ENCODE measurements at regions not wholly inside any gene's neighbourhood (a gene's known extent, or its start where the extent isn't known, plus 50 kb on each side); places are given as distances from the start of the nearest gene placed in this dataset.
"Not testable (repeated sequence)": the region's sequence is repeated elsewhere in the genome, so short reads cannot be mapped to it uniquely, and the experiment has no call there.

DNA sequence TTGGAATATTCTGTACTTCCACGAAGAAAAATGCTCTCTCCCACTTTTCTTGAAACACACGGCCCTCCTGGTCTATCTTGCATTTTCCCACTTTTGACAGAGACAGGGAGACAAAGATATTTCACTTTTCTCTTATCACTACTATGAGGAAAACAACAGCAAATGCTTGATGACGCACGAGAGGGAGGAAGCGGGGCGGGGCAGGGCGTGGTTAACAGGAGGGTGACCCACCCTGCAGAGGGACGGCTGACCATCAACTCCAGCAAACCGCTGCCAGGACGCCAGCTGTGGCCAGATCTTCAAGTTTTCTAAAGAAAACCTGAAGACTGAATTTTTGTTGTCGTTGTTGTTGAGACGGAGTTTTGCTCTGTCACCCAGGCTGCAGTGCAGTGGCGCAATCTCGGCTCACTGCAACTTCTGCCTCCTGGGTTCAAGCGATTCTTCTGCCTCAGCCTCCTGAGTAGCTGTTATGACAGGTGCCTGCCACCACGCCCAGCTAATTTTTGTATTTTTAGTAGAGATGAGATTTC, 63.8 kb downstream of the NSUN5 start:
- H3K9me3 Mint-ChIP-seq; H3K4me1 Mint-ChIP-seq; H3K4me3 Mint-ChIP-seq; H3K27me3 Mint-ChIP-seq; DNase-seq; H3K27ac Mint-ChIP-seq; H3K36me3 Mint-ChIP-seq; ATAC-seq (ENCODE audit: low read depth in 2 of 2): not testable (repeated sequence)

DNA sequence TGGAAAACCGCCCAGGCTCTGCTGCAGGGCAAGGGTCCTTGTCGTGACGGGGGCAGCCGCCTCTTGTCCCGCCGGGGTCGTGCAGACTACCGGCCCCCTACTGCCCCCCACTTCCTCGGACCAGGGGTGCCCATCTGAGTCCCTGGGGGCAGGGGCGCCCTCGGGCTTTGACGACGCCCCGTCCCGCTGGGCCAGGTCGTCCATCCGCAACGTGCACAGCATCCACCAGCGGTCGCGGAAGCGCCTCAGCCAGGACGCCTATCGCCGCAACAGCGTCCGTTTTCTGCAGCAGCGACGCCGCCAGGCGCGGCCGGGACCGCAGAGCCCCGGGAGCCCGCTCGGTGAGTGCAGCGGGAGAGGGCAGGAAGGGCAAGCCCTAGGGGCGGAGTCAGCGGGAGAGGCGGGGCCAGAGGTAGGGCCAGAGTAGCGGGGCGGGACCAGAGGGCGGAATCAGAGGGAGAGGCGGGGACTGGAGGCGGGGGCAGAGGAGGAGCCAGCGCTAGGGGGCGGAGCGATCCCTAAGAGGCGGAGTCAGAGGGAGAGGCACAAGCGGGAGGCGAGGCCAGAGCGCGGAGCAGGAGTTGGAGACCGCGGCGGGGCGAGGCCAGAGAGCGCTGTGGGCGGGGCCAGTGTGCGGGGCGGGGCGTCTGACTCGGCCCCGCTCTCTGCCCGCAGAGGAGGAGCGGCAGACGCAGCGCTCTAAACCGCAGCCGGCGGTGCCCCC, 73.5 kb downstream of the NSUN5 start:
- H3K4me1 Mint-ChIP-seq, H3K36me3 Mint-ChIP-seq, H3K4me3 Mint-ChIP-seq, H3K27ac Mint-ChIP-seq, H3K9me3 Mint-ChIP-seq, H3K27me3 Mint-ChIP-seq: not testable (repeated sequence)
- ATAC-seq (ENCODE audit: low read depth in 2 of 2) (peak; percentile 84 to 88), DNase-seq (peak; percentile 94)

DNA sequence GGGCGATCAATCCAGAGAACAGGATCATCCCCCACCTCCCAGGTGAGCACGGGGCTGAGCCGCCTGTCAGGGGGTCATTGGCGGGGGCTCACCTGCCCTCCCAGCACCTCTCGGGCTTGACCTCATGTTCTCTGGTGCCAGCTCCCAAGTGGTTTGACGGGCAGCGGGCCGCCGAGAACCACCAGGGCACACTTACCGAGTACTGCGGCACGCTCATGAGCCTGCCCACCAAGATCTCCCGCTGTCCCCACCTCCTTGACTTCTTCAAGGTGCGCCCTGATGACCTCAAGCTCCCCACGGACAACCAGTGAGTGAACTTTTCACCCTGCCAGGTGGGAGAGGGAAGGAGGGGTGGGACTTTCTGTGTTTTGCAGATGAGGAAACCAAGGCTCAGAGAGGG, 82.9 kb downstream of the NSUN5 start:
- H3K4me1 Mint-ChIP-seq; DNase-seq; H3K9me3 Mint-ChIP-seq; ATAC-seq (ENCODE audit: low read depth in 2 of 2); H3K36me3 Mint-ChIP-seq; H3K4me3 Mint-ChIP-seq; H3K27me3 Mint-ChIP-seq: not testable (repeated sequence)
- H3K27ac Mint-ChIP-seq = peak overlapping the region in 1 of 6 donors; percentile 24

DNA sequence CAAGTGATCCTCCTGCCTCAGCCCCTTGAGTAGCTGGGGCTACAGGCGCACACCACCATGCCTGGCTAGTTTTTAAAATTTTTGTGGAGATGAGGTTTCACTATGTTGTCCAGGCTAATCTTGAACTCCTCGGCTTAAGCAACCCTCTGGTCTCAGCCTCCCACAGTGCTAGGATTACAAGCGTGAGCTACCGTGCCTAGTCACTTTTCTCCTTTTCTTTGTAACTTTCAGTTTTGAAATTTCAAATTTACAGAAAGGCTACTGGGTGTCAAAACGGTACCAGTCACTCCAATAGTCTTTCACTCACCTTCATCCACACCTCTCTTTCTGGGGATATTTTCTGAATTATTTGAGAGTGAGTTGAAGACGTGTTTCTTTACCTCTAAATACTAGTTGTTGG, 86.9 kb downstream of the NSUN5 start:
- not testable (repeated sequence) for H3K4me1 Mint-ChIP-seq; H3K9me3 Mint-ChIP-seq; H3K27ac Mint-ChIP-seq; ATAC-seq (ENCODE audit: low read depth in 2 of 2); H3K27me3 Mint-ChIP-seq; H3K4me3 Mint-ChIP-seq; DNase-seq; H3K36me3 Mint-ChIP-seq

DNA sequence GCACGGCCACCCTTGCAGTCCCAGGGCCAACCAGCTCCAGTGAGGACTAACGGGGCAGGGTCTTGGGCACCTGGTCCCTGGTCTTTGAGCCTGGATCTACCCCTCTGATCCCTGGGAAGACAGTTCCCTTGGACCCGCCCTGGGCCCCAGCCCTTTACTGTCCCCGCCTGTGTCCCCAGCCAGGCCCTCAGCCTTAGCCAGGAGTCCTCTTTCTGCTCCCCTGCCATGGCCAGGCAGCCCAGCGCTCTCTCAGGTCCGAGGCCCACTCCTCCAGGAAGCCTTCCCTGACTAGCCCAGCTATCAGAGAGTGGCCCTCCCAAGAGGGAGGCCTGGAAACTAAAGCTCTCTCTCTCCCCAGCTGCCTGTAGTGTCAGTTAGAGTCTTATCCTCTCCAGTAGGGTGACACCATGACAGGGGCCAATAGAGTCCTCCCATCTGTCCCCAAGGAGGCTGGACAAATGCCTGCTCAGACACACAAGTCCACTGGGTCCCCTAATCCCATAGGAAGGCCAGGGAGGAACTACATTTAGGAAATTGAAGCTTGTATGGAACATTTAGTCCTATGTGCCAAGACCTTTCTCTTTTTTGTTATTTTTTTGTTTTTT, 87.8 kb downstream of the NSUN5 start:
- DNase-seq, H3K27me3 Mint-ChIP-seq, H3K9me3 Mint-ChIP-seq, H3K27ac Mint-ChIP-seq, H3K36me3 Mint-ChIP-seq, H3K4me3 Mint-ChIP-seq, H3K4me1 Mint-ChIP-seq: not testable (repeated sequence)
- ATAC-seq (ENCODE audit: low read depth in 2 of 2) = peak; percentile 20 to 32

DNA sequence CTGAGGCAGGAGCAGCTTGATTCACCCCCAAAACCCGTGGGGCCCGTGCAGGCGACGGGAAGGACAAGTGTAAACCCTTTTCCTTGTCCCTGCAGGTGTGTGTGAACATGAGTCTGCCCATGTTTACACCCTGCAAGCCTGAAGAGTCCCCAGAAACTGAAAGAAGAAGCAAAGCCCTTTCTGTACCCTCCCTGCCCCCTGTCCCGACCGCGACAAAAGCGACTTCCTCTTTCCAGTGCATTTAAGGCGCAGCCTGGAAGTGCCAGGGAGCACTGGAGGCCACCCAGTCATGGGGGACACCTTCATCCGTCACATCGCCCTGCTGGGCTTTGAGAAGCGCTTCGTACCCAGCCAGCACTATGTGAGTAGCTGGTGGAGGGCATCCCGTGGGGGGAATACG, 88.3 kb downstream of the NSUN5 start:
- H3K36me3 Mint-ChIP-seq, H3K4me1 Mint-ChIP-seq, H3K9me3 Mint-ChIP-seq, H3K4me3 Mint-ChIP-seq, DNase-seq, H3K27me3 Mint-ChIP-seq, H3K27ac Mint-ChIP-seq: not testable (repeated sequence)
- ATAC-seq (ENCODE audit: low read depth in 2 of 2) = peak; percentile 96

DNA sequence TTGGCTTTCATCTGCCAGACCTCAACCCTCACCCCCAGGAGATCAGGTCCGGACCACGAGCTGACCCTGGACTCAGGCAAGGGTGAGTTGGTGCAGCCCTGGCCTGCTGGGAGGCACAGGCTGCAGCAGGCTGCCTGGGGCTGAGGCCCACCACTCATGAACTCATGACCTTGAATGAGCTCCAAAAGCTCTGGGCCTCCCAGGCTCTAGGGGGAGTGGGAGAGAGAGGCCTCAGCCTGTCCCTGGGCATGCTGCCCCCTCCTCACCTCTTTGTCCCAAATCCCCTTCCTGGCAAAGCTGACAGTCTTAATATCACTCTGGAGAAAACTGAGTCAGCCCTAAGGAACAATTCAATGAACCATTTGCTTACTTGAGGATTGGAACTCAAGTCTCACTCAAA, 89.8 kb downstream of the NSUN5 start:
- H3K27me3 Mint-ChIP-seq; H3K27ac Mint-ChIP-seq; H3K4me3 Mint-ChIP-seq; H3K9me3 Mint-ChIP-seq; DNase-seq; H3K36me3 Mint-ChIP-seq; H3K4me1 Mint-ChIP-seq; ATAC-seq (ENCODE audit: low read depth in 2 of 2): not testable (repeated sequence)

DNA sequence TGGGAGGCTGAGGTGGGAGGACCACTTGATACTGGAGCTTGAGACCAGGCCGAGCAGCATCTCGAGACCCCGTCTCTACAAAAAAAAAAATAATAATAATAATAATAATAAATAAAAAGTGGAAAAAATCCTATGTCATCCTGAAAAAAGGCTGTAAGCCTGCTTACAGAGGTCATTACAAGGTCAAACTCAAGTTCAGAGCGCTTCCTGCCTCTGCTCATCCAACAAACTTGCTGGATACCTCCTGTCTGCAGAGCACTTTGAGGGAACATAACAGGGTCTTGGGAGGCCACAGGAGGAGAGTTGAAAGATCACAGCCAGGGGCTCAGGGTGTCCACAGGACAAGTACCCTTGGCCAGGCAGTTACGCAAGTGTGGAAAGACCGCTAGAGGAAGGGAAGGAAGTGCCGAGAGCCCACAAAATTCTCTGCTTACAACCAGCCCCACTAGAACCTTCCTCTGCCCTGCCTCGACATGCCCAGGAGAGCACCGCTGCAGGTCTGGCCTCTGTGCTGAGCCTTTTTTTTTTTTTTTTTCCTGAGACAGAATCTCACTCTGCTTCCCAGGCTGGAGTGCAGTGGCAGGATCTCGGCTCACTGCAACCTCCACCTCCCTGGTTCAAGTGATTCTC, 92.5 kb downstream of the NSUN5 start:
- ATAC-seq (ENCODE audit: low read depth in 2 of 2); H3K36me3 Mint-ChIP-seq; H3K27me3 Mint-ChIP-seq; DNase-seq; H3K27ac Mint-ChIP-seq; H3K4me1 Mint-ChIP-seq; H3K4me3 Mint-ChIP-seq; H3K9me3 Mint-ChIP-seq: not testable (repeated sequence)

DNA sequence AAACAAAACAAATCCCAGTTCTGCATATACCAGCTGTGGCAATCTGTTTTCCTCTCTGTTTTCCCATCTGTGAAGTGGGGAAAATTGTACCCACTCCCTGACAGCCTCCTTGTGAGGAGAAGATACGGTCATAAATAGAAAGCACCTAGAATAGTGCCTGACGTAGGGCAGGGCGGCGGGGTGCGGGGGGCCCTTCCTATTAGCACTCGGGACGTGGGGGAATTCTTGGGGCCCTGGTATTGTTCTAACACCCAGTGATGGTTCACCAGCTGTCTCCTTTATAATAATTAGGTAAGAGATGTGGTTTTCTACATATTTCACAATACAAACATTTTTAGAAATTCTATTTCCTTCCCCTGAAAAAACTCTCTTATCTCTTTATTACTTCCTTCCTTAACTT, 93.4 kb downstream of the NSUN5 start:
- H3K4me3 Mint-ChIP-seq, H3K4me1 Mint-ChIP-seq, H3K27me3 Mint-ChIP-seq, DNase-seq, H3K36me3 Mint-ChIP-seq, H3K27ac Mint-ChIP-seq, H3K9me3 Mint-ChIP-seq: not testable (repeated sequence)
- peak; percentile 55 to 58 for ATAC-seq (ENCODE audit: low read depth in 2 of 2)

DNA sequence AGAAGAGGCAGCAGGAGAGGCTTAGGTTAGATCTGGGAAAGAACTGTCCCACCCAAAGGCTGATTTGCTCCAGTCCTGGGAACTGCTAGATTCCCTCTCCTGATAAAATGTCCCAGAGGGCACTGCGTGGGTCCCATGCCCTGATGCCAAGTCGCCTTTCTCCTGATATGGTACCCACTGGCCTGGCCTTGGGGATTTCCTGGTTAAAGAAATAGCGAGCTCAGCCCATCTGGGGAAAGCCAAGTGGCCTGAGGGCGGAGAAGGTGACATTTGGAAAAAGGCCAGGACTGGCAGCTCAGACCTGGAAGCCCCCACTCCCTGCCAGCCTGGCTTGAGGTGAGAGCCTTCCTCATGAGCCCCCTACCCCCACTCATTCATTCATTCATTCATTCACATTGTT, 94.2 kb downstream of the NSUN5 start:
- not testable (repeated sequence) for H3K4me3 Mint-ChIP-seq; H3K4me1 Mint-ChIP-seq; ATAC-seq (ENCODE audit: low read depth in 2 of 2); H3K27me3 Mint-ChIP-seq; H3K9me3 Mint-ChIP-seq; DNase-seq; H3K36me3 Mint-ChIP-seq
- peak overlapping the region in 1 of 6 donors; percentile 49 for H3K27ac Mint-ChIP-seq

DNA sequence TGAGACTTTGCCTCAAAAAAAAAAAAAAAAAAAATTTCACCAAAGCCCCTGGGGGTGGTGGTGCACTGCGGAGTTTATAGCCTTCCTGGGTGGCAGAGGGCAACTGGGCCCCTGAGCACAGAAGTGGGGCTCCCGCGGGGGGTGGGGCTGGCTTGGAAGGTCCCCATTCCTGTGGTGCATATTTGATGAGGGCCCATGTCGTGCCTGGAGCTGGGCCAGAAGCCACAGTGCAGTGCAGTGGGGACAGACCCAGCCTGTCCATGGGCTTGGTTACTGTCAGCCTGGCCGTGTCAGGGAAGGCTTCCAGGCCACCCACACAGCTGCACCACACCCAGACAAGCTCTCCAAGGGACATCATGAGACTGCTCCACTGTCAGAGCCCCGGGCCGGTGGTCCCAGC, 95.5 kb downstream of the NSUN5 start:
- H3K9me3 Mint-ChIP-seq, H3K36me3 Mint-ChIP-seq, H3K27me3 Mint-ChIP-seq, H3K4me1 Mint-ChIP-seq: not testable (repeated sequence)
- peak overlapping the region in 6 of 8 donors; percentile 16 to 63 (median 36) for H3K4me3 Mint-ChIP-seq
- peak; percentile 22 to 24 for ATAC-seq (ENCODE audit: low read depth in 2 of 2)
- H3K27ac Mint-ChIP-seq = peak overlapping the region in 3 of 6 donors; percentile 18 to 70 (median 57)
- DNase-seq = peak; percentile 34

DNA sequence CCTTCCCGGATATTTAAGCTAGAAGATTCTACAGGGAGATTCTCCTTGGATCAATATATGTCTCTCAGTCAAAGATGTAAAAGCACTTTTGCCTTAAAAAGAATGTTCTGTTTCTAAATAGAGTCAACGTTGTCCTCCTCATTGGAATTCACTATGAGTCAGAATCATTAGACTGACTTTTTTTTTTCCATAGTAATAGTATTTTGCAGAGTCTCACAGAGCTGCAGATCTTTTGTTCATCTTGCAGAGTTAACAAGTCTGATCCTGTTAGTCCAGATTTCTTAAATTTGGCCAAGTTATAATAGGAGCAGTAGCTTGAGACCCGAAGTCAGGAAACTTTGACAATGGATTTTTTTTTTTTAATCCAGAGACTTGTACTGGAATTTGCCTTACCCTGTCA, 103.0 kb downstream of the NSUN5 start:
- not testable (repeated sequence) for H3K36me3 Mint-ChIP-seq; DNase-seq; H3K4me3 Mint-ChIP-seq; H3K27ac Mint-ChIP-seq; H3K4me1 Mint-ChIP-seq; H3K27me3 Mint-ChIP-seq; ATAC-seq (ENCODE audit: low read depth in 2 of 2); H3K9me3 Mint-ChIP-seq

DNA sequence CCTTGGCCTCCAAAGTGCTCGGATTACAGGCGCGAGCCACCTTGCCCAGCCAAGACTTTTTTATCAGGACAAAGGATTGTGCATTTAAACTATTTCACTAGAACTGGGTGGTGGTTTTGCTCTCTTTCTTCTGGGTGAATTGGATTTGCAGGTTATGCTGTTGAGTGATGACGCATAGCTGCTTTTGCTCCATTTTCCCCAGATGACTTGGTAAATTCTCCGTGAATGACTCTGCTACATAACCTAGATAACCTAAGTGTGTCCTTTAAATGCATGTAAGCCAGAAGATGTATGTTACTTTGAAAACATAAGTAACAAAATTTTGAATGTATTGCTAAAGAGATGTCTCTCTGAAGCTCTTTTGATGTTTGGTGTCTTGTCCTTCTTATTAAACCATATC, 103.7 kb downstream of the NSUN5 start:
- not testable (repeated sequence) for ATAC-seq (ENCODE audit: low read depth in 2 of 2); H3K36me3 Mint-ChIP-seq; H3K4me1 Mint-ChIP-seq; DNase-seq; H3K27me3 Mint-ChIP-seq; H3K9me3 Mint-ChIP-seq
- peak overlapping the region in 2 of 8 donors; percentile 21 to 32 for H3K4me3 Mint-ChIP-seq
- peak overlapping the region in 1 of 6 donors; percentile 63 for H3K27ac Mint-ChIP-seq

DNA sequence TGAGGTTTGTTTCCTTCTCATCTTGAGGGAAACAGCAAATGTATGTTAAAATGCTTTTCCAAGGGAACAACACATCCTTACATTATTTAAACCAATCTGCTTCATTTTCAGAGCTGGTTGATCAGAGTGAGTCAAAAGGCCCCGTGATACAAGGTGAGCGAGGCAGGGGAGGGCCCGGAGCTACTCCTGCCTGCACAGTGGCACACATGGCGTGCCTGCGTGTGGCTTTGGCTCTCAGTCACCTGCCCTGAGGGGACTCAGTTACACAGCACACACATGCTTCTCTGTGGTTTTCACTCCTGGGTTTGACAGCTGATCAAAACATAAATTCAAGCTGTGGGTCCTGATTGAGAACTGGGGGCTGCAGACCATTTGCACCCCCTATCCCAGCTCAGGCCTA, 105.3 kb downstream of the NSUN5 start:
- not testable (repeated sequence) for H3K4me3 Mint-ChIP-seq; H3K27me3 Mint-ChIP-seq; H3K4me1 Mint-ChIP-seq; H3K9me3 Mint-ChIP-seq; H3K27ac Mint-ChIP-seq; H3K36me3 Mint-ChIP-seq; DNase-seq; ATAC-seq (ENCODE audit: low read depth in 2 of 2)
